ENCODE measurements at regions not wholly inside any gene's neighbourhood (a gene's known extent, or its start where the extent isn't known, plus 50 kb on each side); places are given as distances from the start of the nearest gene placed in this dataset.

DNA sequence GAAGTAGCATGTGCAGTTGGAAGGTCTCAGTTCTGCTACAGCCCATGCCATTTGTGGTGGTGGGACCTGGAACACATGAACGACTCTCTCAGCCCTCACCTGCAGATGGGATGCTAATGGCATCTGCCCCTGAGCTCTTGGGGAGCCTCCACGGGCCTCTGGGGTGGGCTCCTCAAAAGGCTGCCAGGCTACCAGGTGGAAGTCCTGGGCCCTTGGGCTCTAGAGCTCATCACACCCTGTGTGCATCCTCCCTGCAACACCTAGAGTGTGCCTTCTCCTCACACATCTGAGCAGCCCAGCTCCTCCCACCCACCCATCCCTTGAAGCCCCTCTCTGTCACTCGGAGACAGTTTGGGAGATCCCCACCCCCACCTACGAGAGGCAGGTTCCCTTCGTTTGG is 231.8 kb upstream of the MYT1L start:
- peaks cover 8% of the 10 kb centered on the region for H3K4me1 ChIP-seq
- H3K4me3 ChIP-seq (ENCODE audit: low read depth, low read length): no peak overlapping the region
- H3K36me3 ChIP-seq: no peaks in the 10 kb centered on the region
- DNase-seq: no peak
- no peaks in the 10 kb centered on the region for H3K27me3 ChIP-seq
- H3K9me3 ChIP-seq: no peaks in the 10 kb centered on the region
- TF ChIP-seq, protein P1, sequence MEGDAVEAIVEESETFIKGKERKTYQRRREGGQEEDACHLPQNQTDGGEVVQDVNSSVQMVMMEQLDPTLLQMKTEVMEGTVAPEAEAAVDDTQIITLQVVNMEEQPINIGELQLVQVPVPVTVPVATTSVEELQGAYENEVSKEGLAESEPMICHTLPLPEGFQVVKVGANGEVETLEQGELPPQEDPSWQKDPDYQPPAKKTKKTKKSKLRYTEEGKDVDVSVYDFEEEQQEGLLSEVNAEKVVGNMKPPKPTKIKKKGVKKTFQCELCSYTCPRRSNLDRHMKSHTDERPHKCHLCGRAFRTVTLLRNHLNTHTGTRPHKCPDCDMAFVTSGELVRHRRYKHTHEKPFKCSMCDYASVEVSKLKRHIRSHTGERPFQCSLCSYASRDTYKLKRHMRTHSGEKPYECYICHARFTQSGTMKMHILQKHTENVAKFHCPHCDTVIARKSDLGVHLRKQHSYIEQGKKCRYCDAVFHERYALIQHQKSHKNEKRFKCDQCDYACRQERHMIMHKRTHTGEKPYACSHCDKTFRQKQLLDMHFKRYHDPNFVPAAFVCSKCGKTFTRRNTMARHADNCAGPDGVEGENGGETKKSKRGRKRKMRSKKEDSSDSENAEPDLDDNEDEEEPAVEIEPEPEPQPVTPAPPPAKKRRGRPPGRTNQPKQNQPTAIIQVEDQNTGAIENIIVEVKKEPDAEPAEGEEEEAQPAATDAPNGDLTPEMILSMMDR (IDR thresholded peaks at IDR 0.05; ENCODE audit: low read depth, low read length): no peak

DNA sequence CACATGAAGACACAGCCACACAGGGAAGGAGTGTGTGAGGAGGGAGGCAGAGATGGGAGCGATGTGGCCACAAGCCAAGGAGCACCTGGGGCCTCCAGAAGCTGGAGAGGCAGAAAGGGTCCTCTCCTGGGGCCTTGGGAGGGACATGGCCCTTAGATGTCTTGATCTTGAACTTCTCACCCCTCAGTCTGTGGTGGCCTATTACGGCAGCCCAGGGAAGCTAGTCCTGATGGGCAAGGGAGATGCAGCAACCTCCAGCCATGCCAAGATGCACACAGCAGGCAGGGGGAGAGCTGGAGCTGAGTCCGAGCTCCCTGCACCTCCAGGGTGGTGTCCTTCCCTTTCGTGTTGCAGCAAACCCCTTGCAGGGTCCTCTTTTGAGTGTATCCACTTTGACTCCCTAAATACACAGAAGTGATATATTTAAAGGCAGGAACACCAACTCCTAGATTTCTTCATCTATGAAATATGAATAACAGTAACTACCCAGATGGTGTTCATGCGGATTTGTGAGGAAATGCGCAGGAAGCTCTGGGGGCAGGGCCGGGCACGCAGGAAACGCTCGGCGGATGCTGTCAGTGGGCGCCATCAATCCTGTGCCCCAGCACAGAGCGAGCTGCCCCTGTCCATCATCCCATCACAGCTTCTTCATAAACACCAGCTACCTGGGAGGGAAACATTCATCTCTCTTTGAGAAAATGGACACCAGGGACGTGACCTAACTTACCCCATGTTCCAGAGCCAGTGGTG is 230.4 kb upstream of the MYT1L start:
- no peaks in the 10 kb centered on the region for H3K9me3 ChIP-seq
- DNase-seq: no peak
- no peaks in the 10 kb centered on the region for H3K36me3 ChIP-seq
- TF ChIP-seq, protein P1 (IDR thresholded peaks at IDR 0.05; ENCODE audit: low read depth, low read length): no peak
- peaks cover 8% of the 10 kb centered on the region for H3K4me1 ChIP-seq
- no peaks in the 10 kb centered on the region for H3K27me3 ChIP-seq
- H3K4me3 ChIP-seq (ENCODE audit: low read depth, low read length): no peak overlapping the region

DNA sequence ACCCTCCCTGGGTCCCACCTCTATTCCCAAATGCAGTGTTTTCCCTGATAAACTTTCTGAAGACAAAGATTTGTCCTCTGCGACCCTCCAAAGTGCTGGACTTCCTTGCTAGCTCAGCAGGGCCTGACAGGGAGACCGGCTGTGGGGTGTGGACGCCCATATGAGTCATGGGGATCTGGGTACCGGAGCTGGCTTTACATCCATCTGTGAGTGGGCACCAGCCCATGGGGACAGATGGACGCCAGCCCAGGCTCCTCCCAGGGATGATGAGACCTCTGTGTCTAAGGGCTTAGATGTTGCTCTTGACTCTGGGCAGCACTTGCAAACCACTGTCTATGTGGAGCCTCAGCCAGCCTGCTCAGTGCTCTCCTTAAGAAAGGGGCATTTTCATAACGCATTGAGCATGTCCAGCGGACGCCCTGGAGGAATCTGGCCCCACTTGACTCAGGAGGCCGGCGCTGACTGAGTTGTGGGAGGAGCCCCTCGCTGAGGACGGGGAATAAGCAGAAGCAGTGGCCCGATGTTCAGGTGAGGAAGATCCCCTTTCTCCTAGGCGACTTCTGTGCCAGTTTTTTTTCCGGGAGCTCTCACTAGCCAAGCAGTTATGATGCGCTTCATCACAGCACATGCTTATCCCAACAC is 229.4 kb upstream of the MYT1L start:
- no peaks in the 10 kb centered on the region for H3K36me3 ChIP-seq

DNA sequence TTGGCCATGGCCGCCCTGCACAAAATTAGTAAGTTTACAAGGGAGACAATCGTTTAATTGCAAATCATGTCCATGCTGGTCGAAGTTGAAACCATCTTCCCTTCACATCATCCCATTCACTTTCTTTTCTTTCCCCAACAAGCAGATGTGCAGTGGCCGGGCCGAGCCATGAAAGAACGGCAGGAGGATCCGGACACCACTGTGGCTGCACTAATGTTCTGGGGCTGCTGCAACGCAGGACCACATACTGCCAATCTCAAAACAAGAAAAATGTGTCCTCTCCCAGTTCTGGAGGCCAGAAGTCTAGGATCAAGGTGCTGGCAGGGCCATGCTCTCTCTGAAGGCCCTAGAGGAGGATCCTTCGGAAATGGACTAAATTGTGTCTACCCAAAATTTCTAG is 227.4 kb upstream of the MYT1L start:
- Histone ChIP-seq H3K27me3 (no peaks in the 10 kb centered on the region), H3K4me3 (ENCODE audit: low read depth, low read length) (no peak overlapping the region), H3K4me1 (no peaks in the 10 kb centered on the region), H3K9me3 (no peaks in the 10 kb centered on the region), H3K36me3 (no peaks in the 10 kb centered on the region)
- TF ChIP-seq, protein P1 (IDR thresholded peaks at IDR 0.05; ENCODE audit: low read depth, low read length): no peak
- no peak for DNase-seq

More for the DNA sequence above, 229.4 kb upstream of the MYT1L start:
- no peaks in the 10 kb centered on the region for H3K9me3 ChIP-seq
- no peak overlapping the region for H3K4me3 ChIP-seq (ENCODE audit: low read depth, low read length)
- DNase-seq: no peak
- peaks cover 8% of the 10 kb centered on the region for H3K4me1 ChIP-seq
- no peaks in the 10 kb centered on the region for H3K27me3 ChIP-seq
- TF ChIP-seq, protein P1 (IDR thresholded peaks at IDR 0.05; ENCODE audit: low read depth, low read length): no peak

DNA sequence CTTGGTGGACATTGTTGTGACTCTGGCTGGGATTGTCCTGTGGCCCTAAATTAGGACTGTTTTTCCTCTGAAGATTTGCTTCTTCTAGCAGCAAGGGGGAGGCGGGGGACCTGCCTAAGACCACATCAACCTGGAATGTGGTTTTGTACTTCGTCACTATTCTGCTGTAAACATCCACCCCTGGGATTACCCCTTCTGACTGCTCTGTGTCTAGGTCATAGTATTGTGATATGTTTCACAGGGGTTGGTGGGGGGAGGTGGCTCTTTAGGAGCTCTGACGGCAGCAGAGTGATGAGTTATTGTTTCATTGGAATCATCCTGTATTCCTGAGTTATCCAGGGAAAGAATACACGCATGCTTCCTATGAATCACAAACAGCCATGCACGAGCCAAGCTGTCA is 226.4 kb upstream of the MYT1L start:
- Histone ChIP-seq H3K9me3 (no peaks in the 10 kb centered on the region), H3K36me3 (no peaks in the 10 kb centered on the region), H3K4me3 (ENCODE audit: low read depth, low read length) (no peak overlapping the region), H3K27me3 (no peaks in the 10 kb centered on the region), H3K4me1 (no peaks in the 10 kb centered on the region)
- DNase-seq: no peak
- TF ChIP-seq, protein P1 (IDR thresholded peaks at IDR 0.05; ENCODE audit: low read depth, low read length): no peak

DNA sequence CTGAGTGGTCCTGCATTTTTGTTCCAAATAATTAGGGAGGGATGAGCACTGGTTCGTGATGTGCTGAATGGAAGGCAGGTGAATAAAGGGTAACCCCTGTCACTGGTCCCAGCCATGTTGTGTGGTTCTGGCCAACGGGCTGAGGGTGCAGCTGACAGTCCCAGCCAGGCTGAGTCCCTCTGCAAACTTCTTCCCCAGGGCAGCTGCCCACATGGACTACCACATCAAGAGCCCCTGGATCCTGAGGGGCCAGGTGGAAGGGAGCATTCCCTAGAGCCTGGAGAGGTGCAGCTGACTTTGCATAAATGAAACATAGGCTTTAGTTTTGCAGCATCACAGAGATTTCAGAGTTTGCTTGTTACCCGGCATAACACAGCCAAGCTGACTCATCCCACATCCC is 219.8 kb upstream of the MYT1L start:
- H3K4me3 ChIP-seq (ENCODE audit: low read depth, low read length): no peak overlapping the region
- H3K9me3 ChIP-seq: no peaks in the 10 kb centered on the region
- no peaks in the 10 kb centered on the region; the same call in 1 of the 2 replicates for H3K4me1 ChIP-seq
- DNase-seq: no peak
- no peaks in the 10 kb centered on the region for H3K36me3 ChIP-seq
- TF ChIP-seq, protein P1 (IDR thresholded peaks at IDR 0.05; ENCODE audit: low read depth, low read length): no peak
- no peaks in the 10 kb centered on the region for H3K27me3 ChIP-seq

All from BE2C (cell line).